HG02870 (cell line): ENCODE measurements at regions not wholly inside any gene's neighbourhood (a gene's known extent, or its start where the extent isn't known, plus 50 kb on each side); places are given as distances from the start of the nearest gene placed in this dataset.

Experiments
- ATAC-seq: cut with Tn5 transposase; IDR thresholded peaks from one replicate; pipeline ENCODE4 v1.9.1; 2021; ENCODE audit warnings: mild to moderate bottlenecking, moderate library complexity; ENCODE audit not compliant: unreplicated experiment

DNA sequence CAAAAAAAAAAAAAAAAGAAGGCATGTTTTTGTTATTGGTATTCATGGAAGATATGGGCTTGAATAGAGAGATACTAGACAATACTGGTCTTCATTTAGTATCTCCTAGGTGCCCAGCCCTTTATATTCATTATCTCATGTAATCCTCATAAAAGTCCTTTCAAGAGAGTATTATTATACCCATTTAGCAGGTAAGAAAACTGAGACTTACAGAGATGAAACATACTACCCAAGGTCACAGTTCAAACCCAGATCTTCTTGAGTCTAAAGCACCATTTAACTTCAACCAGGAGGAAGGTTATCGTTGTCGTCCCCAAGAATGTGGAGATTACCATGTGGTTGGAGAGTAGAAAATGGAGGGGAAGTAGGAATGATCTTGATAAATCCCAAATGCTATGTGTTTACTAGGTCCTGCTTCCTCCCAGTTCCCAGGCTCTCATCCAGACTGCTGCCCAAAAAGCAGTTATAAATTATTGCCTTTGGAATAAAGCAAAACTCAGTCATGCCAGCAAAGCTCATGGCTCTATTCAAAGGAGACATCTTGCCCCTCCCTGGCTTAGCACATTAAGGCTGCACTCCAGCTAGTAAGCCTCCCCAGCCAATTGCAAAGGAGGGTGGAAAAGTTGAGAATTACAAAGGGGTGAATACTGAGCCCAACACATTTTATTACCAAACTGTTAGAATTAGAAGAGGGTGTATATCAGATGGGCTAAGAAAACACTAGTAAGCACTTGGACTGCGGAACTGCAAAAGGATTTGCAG, 163.9 kb downstream of the PIK3R1 start:
- no peak for ATAC-seq

DNA sequence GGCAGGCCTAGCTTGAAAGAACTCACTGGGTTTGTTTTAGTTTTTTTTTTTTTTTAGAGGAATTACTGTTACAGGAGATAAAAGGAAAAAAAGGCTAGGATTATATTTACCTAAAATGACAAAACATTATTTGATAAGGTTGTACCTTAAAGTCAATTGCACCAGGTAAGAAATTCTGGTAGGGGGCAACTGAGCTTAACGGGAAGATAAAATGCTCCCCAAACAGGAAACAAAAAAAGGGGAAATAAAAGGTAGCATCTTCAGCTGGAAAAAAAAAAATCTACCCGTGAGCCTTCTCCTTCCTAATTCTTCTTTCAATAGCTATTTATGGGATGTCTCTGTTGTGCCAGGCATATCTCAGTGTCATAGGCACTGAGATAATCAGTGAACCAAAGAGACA, 164.5 kb downstream of the PIK3R1 start:
- no peak for ATAC-seq

DNA sequence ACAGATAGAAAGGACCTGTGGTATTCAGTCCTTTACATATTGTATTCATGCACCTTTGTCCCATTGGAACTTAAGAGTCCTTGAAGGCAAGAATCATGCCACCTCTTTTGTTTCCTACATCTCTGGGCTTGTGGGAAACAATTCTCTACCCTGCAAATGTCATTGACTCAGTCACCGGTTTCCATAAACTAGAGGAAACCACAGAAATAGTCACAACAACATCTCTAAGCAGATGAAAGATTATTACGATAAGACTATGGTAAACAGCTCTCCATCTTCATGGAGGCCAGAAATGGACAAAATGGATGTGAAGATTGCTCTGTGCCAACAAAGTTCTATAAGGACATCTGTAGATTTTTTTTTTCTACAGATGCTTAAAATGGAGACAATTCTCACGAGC, 165.5 kb downstream of the PIK3R1 start:
- ATAC-seq = no peak

DNA sequence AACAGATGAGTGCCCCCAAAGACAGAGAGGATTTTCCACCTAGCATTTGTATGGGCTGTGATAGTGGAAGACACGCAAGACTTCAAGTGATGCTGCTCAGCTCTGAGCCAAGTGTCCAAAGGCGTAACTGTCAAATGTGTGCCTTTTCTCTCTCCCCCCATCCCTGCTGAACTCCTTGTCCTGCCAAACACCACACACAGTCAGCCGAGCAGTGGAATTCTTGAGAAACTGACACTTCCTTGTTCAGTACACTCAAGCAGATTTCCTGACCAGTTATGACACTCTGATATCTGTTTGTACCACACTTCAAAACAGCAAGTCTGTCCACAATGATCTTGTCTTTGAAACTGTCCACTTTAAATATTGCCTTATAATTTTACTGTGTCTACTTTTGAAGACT, 166.4 kb downstream of the PIK3R1 start:
- ATAC-seq = no peak

DNA sequence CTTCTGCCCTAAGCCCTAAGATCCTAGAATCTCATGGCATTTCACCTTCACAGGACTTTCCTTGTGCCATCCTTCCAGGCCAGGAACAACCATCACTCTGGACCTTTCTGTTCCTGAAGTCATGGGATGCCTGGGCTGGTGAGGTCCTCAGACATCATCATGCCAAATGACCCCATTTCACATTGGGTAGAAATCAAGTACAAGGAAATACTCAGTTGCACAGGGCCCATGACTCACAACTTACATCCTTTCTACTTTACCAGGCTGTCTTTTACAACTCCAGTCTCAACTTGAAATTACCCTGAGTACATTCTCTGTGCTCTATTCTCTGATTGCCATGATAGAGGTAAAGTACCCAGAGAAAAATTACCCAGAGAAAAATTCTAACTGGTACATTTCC, 167.1 kb downstream of the PIK3R1 start:
- no peak for ATAC-seq

DNA sequence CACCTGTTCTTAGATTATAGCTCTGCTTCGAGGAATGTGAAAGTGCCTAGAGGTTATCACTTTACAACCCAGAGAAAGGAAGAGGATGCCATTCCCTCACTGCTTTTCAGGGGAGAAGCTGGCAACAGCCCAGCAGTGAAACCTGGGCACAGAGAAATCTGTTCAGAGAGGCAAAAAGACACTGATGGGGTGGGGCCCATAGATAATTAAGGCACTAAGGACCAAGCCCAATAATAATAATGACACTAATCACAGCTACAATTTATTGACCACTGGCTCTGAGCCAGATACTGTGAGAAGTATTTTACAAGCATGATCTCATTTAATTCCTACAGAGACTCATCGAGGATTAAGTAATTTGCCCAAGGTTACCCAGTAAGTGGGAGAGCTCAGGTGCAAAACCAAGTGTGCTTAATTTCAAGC, 168.3 kb downstream of the PIK3R1 start:
- no peak for ATAC-seq

DNA sequence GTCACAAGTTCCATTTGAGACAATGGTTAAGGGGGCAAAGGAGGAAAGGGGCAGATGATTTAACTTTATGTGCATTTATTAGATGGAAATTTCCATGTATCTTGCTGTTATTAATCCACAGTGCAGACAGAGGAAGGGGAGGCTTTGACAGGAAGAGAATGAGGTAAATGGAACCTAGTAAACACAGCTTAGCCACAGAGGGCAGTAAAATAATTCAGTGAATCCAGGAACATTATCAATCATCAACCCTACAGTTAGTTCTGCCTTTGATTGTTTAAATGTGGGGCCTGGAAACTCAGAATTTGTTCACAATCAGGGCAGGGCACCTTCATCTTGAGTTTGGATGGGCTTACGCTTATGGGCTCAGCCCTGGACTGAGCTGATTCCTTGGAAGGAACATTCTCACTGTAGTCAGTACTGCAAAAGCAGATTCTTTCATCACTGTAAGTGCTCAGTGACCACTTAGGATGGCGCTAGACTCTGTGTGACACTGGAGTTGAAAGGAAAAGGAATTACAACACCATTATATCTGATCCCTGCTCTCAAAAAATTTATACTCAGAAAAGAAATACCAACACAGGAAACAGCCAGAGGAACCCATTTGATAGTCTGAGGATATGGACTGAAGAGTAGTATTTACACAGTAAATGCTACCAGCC, 169.5 kb downstream of the PIK3R1 start:
- no peak for ATAC-seq

DNA sequence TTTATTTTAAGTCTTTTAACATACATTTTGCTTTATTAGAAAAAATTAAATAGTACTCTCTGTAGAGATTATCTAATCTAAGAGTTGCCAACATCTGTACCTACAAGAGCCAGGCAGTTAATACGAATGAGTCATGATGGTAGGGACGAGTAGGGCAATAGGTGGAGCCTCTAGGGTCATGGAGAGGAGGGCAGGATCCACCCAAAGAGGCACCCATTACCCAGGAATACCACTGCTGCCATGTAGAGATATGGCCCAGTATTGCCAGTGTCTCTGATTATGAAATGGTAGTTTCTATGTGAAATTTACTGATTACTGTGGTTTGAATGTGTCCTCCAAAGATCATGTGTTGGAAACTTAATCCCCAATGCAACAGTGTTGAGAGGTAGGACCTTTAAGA, 170.4 kb downstream of the PIK3R1 start:
- ATAC-seq = no peak

DNA sequence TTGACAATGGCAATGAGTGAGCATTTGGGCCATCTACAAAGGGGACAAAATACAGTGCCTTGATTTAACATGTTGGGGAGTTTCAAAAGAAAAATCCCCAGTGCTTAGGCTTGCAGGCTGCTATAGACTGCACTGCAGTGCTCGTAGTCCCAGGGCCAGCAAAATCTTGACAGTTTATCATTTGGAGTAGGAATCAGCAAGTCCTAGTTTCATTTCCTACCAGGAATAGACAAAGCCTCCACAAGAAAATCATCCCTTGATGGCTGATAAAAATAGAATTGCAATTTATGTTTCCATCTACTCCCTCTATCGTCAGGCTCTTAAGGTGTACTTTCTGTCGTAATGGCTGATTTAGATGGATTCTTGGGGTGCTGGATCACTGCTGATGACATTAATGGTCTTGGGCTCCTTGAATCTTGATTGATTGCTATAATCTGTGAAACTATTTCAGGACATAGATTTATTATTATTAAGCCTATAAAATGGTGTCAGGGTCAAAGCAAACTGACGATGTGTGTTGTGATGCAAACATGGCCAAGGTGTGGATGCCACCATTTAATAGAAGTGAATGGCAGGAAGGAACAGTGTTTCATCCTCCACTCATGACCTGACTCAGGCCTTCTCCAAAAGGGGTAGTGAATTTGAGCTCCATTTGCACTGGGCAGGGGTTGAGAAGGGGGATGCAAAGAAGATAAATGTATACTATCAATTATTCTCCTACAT, 171.7 kb downstream of the PIK3R1 start:
- ATAC-seq = no peak

DNA sequence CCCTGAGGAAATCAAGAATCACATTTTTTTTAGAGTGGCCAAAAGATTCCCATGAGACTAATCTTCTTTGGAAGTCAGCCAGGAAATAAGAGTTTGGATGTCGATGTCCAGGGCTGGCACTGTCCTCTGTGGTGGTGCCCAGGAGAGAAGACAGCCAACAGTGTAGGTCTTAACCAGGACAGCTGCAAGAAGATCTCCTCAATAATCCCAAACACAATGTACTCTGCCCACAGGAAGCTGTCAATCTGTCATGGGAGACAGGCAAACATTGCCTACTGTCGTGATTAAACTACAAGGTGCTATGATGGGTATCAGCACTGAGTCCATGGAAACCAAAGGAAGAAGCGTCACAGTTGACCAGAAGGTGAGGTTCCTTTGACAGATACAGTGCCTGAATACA, 174.1 kb downstream of the PIK3R1 start:
- ATAC-seq = no peak

DNA sequence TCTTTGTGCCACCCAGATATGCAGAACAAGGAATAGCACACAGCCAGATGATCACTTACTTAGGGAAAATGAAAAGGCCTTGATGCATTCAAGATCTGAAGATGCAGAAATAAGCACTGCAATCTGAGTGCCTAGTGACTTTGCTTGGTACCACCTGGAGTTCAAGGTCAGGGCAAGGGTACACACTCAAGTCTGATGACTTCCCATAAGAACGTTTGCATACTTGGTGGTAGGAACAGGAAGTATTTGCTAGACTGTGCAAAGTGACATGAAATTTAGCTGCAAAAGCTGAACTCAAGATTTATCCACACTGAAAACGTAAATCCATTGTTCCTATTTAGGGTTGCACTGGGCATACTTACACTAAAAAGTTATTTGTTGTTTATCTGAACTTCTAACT, 177.1 kb downstream of the PIK3R1 start:
- ATAC-seq = no peak

DNA sequence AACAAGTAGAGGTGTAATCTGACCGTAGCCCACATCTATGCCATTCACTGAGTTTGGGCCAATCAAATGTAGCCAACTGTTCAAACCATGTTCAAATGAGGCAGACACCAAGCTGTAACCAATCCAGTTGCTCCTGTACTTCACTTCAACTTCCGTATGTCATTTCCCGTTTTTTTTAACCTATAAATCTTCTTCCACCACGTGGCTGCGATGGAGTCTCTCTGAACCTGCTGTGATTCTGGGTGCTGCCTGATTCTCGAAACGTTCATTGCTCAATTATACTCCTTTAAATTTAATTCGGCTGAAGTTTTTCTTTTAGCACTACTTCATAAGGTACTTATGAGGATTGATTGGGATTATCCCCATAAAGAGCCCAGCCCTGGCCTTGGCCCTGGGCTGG, 179.7 kb downstream of the PIK3R1 start:
- no peak for ATAC-seq

DNA sequence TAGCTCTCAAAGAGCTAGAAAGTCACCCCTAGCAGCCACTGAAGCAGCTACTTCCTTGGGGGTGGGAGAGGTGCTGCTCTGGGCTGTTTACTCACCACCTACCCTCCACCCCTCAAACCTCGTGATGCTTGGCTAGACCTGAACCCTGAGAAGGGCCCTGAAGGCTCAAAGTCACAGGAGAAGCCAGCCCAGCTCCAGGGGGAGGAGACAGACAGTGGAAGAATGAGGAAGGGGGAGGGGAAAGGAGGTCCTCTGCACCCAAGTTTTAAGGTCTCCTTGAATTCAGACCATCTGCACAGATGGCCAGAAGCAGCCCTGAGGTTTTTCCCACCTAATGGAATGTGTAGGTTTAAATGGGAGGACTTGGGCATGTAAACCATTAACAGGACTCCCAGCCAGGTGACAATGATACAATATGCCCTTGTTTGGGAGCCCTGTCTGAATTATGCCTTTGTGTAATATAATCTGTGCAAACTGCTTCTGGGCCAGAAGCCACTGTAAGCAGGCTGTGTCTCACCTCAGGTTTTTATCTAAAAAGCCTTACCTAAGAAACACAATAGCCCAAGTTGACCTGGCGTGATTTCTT, 180.5 kb downstream of the PIK3R1 start:
- ATAC-seq = no peak

DNA sequence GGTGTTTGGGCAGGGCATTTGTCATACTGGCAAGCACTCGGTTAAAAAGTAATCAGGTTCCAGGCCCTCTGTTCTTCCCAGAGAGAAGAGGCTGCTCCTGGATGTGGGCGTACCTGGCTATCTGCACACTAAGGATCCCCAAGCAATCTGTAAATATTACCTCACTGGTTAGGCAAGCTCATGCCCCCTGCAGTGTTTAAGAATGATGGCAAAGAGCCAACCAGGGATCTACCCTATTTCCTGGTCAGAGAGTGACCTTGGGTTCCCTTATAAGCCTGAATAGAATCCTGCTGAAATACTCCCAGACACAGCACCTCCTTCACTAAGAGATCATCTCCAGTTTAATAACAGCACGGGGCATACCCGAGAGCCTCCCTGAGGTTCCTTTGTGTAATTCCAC, 181.2 kb downstream of the PIK3R1 start:
- no peak for ATAC-seq

DNA sequence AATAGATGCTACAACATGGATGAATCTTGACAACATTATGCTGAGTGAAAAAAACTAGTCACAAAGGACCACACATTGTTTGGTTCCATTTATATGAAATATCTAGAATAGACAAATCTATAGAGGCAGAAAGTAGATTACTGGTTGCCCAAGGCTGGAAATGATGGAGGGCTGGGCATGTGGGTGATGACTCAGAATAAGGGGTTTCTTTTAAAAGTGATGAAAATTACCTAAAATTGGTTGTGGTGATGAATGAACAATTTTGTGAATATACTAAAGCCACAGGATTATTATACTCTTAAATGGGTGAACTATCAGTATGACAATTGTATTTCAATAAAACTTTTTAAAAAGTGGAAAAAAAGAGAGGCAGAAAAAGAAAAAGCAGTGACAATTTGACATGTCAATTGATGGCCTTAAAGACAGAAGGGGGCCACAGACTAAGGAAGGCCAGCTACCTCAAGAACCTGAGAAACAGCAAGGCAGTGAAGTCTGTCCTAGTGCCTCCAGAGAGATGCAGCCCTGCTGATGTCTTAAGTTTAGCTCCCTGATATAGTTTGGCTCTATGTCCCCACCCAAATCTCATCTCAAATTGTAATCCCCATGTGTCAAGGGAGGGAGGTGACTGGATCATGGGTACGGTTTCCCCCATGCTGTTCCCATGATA, 182.7 kb downstream of the PIK3R1 start:
- ATAC-seq = no peak

DNA sequence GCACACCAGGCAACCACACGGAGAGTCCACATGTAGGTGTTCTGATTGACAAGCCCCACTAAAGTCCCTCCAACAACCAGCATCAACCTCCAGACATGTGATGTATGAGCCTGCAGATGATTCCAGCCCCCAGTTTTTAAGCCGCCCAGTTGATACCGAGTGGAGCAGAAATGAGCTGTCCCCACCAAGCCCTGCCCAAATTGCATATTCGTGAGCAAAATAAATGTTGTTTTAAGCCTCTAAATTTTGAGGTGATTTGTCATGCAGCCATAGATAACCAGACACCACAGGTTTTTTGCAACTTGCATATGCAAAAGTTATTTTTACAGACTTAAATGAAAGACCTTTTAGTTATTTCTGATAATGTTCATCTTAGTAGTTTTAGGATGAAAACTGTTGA, 187.7 kb downstream of the PIK3R1 start:
- no peak for ATAC-seq

DNA sequence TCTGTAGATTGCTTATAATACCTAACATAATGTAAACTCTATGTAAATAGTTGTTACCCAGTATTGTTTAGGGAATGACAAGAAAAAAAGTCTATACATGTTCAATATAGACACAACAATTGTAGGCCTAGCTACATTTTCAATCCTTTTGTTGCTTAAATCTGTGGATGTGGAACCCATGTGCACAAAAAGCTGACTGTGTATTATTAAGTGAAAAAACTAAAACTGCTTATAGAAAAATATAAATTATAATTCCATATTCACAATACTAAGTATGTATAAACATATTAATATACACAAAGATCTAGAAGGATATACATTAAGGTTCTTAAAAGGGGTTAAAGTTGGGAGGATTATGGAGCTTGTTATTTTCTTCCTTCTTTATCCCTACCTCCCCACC, 188.7 kb downstream of the PIK3R1 start:
- ATAC-seq = no peak

DNA sequence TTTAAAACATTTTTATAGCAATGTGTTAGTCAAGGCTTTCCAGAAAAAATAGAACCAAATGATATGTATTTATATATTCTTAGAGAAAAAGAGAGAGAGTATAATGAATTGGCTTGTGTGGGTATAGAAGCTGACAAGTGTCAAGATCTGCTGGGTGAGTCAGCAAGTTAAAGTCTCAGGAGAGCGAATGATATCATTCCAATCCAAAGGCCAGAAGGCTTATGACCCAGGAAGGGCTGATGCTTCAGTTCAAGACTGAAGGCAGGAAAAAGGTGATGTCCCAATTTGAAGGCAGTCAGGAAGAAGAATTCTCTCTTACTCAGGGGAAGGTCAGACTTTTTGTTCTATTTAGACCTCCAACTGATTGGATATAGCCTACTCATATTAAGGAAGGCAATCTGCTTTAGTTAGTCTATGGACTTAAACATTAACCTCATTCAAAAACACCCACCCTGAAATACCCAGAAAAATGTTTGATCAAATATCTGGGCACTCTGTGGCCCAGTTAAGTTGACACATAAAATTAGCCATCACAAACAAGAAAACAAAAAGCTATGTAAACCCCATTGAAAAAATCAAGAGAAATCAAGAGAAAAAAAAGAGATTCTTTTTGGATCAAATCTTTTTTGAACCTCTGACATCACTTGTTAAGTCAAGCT, 189.6 kb downstream of the PIK3R1 start:
- no peak for ATAC-seq

DNA sequence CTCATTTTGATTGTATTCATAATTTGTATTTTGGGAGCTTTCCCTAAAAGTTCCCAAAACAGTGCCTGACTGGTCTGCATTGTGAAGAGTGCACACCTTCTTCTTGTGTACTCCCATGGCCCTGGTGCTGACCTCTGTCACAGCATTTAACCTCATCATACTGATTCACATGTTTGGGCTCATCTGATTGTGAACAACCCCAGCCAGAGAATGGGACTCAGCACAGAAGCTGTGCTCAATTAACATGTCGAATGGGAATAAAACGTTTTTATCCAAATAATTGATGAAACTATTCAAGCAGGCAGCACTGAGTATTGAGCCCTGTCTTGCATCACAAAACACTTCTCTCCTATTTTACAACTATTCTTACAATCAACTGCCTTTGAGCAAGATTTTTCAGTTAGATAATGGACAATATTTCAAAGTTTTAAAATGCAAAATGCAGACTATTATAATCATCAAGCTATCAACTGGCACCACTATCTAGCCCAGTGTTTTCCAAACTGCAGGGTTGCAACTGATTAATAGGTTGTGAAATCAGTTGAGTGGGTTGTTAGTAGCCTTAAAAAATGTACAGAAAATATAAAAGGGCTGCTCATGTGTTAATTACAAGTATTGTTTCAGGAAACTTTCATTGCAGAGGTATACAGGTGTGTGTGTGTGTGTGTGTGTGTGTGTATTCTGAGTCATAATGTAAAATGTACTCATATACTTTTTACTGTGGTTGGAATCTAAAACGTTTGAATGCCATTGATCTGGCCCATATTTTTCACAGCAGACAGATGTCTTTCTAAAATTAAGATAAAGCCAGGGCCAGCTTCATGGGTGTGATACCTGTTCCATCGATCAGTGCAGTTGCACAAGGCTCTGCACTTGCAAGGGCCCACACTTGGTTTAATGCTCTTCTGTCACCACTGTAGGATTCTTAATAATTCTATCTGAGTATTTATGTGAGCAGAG, 190.5 kb downstream of the PIK3R1 start:
- ATAC-seq = peak; percentile 38
